ENCODE measurements at regions not wholly inside any gene's neighbourhood (a gene's known extent, or its start where the extent isn't known, plus 50 kb on each side); places are given as distances from the start of the nearest gene placed in this dataset.

GRCh38 chr3:88707837-88708236, 399.6 kb upstream of the EPHA3 start:
- TF ChIP-seq MAX (IDR thresholded peaks at IDR 0.05) (no peak), POLR2A (IDR thresholded peaks at IDR 0.05; ENCODE audit: low read length) (no peak), JUNB (IDR thresholded peaks at IDR 0.05) (no peak), RFX5 (IDR thresholded peaks at IDR 0.05) (no peak), TFCP2L1 (CRISPR knock-in tag; IDR thresholded peaks at IDR 0.05) (no peak), REST (IDR thresholded peaks at IDR 0.05) (no peak), POLR2AphosphoS2 (conservative IDR thresholded peaks at IDR 0.05; ENCODE audit: low read length) (no peak)
